IMR-90 (cell line): ENCODE measurements at regions not wholly inside any gene's neighbourhood (a gene's known extent, or its start where the extent isn't known, plus 50 kb on each side); places are given as distances from the start of the nearest gene placed in this dataset.

ENCODE experiments used
- ATAC-seq: fragments of 200-7000 bp; cut with Tn5 transposase; 2 replicates; pipeline ENCODE4 v1.9.1; 2020; ENCODE audit warnings: low read depth, mild to moderate bottlenecking, moderate library complexity
- BruUV-seq: library from RNA; stranded (reverse); fragments of 400-500 nt; replicated peaks from 2 replicates; lab custom pipeline; 2021; lab: Mats Ljungman, UMichigan
- CTCF ChIA-PET: fragments of 300-600 bp; formaldehyde crosslinking; extraction: SDS; loops from one replicate; lab custom pipeline; 2021; ENCODE audit warnings: antibody characterized with exemption; lab: Yijun Ruan, JAX
- POLR2A ChIA-PET: fragments of 300-600 bp; sonication (Branson Sonifier 250); formaldehyde crosslinking; loops from one replicate; lab custom pipeline; 2022; ENCODE audit warnings: antibody characterized with exemption; ENCODE audit not compliant: unreplicated experiment; lab: Charles Lee
- DNase-seq: peaks from one replicate; pipeline ENCODE4 v3.0.0; 2013
- H2AFZ ChIP-seq: replicated peaks from 2 replicates; pipeline ENCODE3; 2013; ENCODE audit warnings: low read length, mild to moderate bottlenecking; ENCODE audit not compliant: poor library complexity
- H2AK5ac ChIP-seq: 2 replicates; pipeline ENCODE4 v1.6.1; 2013; ENCODE audit warnings: low read depth, low read length, inconsistent platforms
- H2AK9ac ChIP-seq: replicated peaks from 2 replicates; pipeline ENCODE3; 2013; ENCODE audit warnings: mild to moderate bottlenecking, low read depth, low read length, moderate library complexity; ENCODE audit not compliant: poor library complexity
- H2BK120ac ChIP-seq: 2 replicates; pipeline ENCODE4 v1.6.1; 2013; ENCODE audit warnings: low read depth, low read length, inconsistent platforms
- H2BK15ac ChIP-seq: 3 replicates; pipeline ENCODE4 v1.6.1; 2013; ENCODE audit warnings: low read depth, low read length, inconsistent platforms
- H2BK20ac ChIP-seq: 2 replicates; pipeline ENCODE4 v1.6.1; 2013; ENCODE audit warnings: low read depth, mild to moderate bottlenecking, inconsistent platforms, low read length, moderate library complexity
- H2BK5ac ChIP-seq: 2 replicates; pipeline ENCODE4 v1.6.1; 2013; ENCODE audit warnings: mild to moderate bottlenecking, low read depth, low read length, inconsistent platforms; ENCODE audit not compliant: poor library complexity, severe bottlenecking
- H3K14ac ChIP-seq: replicated peaks from 2 replicates; pipeline ENCODE4 v1.6.1; 2013; ENCODE audit warnings: low read depth, low read length, inconsistent platforms
- H3K18ac ChIP-seq: 2 replicates; pipeline ENCODE4 v1.6.1; 2013; ENCODE audit warnings: low read depth, low read length, control low read depth
- H3K23ac ChIP-seq: 2 replicates; pipeline ENCODE4 v1.6.1; 2013; ENCODE audit warnings: low read depth, low read length, inconsistent platforms
- H3K27ac ChIP-seq: 2 replicates; pipeline ENCODE4 v1.5.1; 2013; ENCODE audit warnings: mild to moderate bottlenecking, control low read depth, low read length; ENCODE audit not compliant: insufficient read depth
- H3K27me3 ChIP-seq: 2 replicates; pipeline ENCODE4 v1.6.1; 2013; ENCODE audit warnings: low read length; ENCODE audit not compliant: control insufficient read depth, insufficient read depth
- H3K36me3 ChIP-seq: 2 replicates; pipeline ENCODE4 v1.6.1; 2013; ENCODE audit warnings: low read length, mixed read lengths; ENCODE audit not compliant: control insufficient read depth, insufficient read depth
- H3K4ac ChIP-seq: 2 replicates; pipeline ENCODE4 v1.6.1; 2013; ENCODE audit warnings: low read depth, low read length, inconsistent platforms
- H3K4me1 ChIP-seq: 2 replicates; pipeline ENCODE4 v1.6.1; 2013; ENCODE audit warnings: low read length, mixed read lengths; ENCODE audit not compliant: control insufficient read depth, insufficient read depth
- H3K4me2 ChIP-seq: 2 replicates; pipeline ENCODE4 v1.6.1; 2013; ENCODE audit warnings: low read depth, mild to moderate bottlenecking, control low read depth, low read length, moderate library complexity
- H3K4me3 ChIP-seq: 2 replicates; pipeline ENCODE4 v1.5.1; 2013; ENCODE audit warnings: low read depth, mild to moderate bottlenecking, control low read depth, low read length, moderate library complexity; ENCODE audit not compliant: insufficient read depth
- H3K56ac ChIP-seq: 2 replicates; pipeline ENCODE4 v1.6.1; 2013; ENCODE audit warnings: low read length, inconsistent platforms; ENCODE audit not compliant: insufficient read depth; ENCODE audit errors: extremely low read depth
- H3K79me1 ChIP-seq, 2 experiments: 2 replicates each; pipeline ENCODE4 v1.6.1; 2013; ENCODE audit warnings: low read length in 2 of 2, inconsistent platforms in 1 of 2, low read depth in 1 of 2
- H3K9ac ChIP-seq: 2 replicates; pipeline ENCODE4 v1.6.1; 2013; ENCODE audit warnings: low read depth, low read length, control low read depth
- H3K9me1 ChIP-seq: 2 replicates; pipeline ENCODE4 v1.6.1; 2013; ENCODE audit warnings: low read length, inconsistent platforms; ENCODE audit not compliant: insufficient read depth
- H3K9me3 ChIP-seq: 2 replicates; pipeline ENCODE4 v1.6.1; 2013; ENCODE audit warnings: low read length; ENCODE audit not compliant: control insufficient read depth, insufficient read depth
- H4K20me1 ChIP-seq: 2 replicates; pipeline ENCODE4 v1.6.1; 2013; ENCODE audit warnings: low read length, inconsistent platforms; ENCODE audit not compliant: insufficient read depth
- H4K5ac ChIP-seq: 2 replicates; pipeline ENCODE4 v1.6.1; 2013; ENCODE audit warnings: mild to moderate bottlenecking, low read depth, low read length, control low read depth
- H4K8ac ChIP-seq, 2 experiments: 2 replicates each; pipeline ENCODE4 v1.6.1; 2013; ENCODE audit warnings: low read depth in 2 of 2, low read length in 2 of 2, control low read depth in 1 of 2, inconsistent platforms in 1 of 2
- H4K91ac ChIP-seq: 2 replicates; pipeline ENCODE4 v1.6.1; 2013; ENCODE audit warnings: low read depth, low read length, inconsistent platforms; ENCODE audit not compliant: insufficient read depth
- BHLHE40 ChIP-seq: fragments of 150-350 bp; IDR thresholded peaks from 2 replicates; pipeline ENCODE4 v1.6.1; 2016; ENCODE audit warnings: mild to moderate bottlenecking, low read depth, low read length
- CEBPB ChIP-seq: IDR thresholded peaks from 2 replicates; pipeline ENCODE4 v1.6.1; 2012; ENCODE audit warnings: low read depth, low read length, improper control_type of control experiment
- CHD1 ChIP-seq: IDR thresholded peaks from 2 replicates; pipeline ENCODE4 v1.6.1; 2012; ENCODE audit warnings: low read depth, low read length, improper control_type of control experiment
- CTCF ChIP-seq: conservative IDR thresholded peaks from 2 replicates; pipeline ENCODE4 v1.5.1; 2012; ENCODE audit warnings: mild to moderate bottlenecking, low read depth, low read length, improper control_type of control experiment
- ELK1 ChIP-seq: fragments of 150-350 bp; IDR thresholded peaks from 2 replicates; pipeline ENCODE4 v1.6.1; 2016; ENCODE audit warnings: low read depth, mild to moderate bottlenecking, low read length, moderate library complexity, borderline replicate concordance
- FOS ChIP-seq: fragments of 150-350 bp; IDR thresholded peaks from 2 replicates; pipeline ENCODE4 v1.6.1; 2016; ENCODE audit warnings: low read depth, low read length
- MAFK ChIP-seq: IDR thresholded peaks from 2 replicates; pipeline ENCODE4 v1.6.1; 2012; ENCODE audit warnings: low read depth, low read length, improper control_type of control experiment
- MAZ ChIP-seq: IDR thresholded peaks from 2 replicates; pipeline ENCODE4 v1.6.1; 2012; ENCODE audit warnings: low read depth, mild to moderate bottlenecking, low read length, improper control_type of control experiment, moderate library complexity, borderline replicate concordance
- MXI1 ChIP-seq: IDR thresholded peaks from 2 replicates; pipeline ENCODE4 v1.6.1; 2012; ENCODE audit warnings: low read depth, mild to moderate bottlenecking, low read length, moderate library complexity, borderline replicate concordance
- NFE2L2 ChIP-seq: fragments of 150-350 bp; IDR thresholded peaks from 2 replicates; pipeline ENCODE4 v1.6.1; 2016; ENCODE audit warnings: low read depth, mild to moderate bottlenecking, low read length
- POLR2A ChIP-seq: IDR thresholded peaks from 2 replicates; pipeline ENCODE4 v1.6.1; 2012; ENCODE audit warnings: mild to moderate bottlenecking, low read depth, low read length
- RAD21 ChIP-seq: IDR thresholded peaks from 2 replicates; pipeline ENCODE4 v1.6.1; 2012; ENCODE audit warnings: low read length, improper control_type of control experiment
- RCOR1 ChIP-seq: IDR thresholded peaks from 2 replicates; pipeline ENCODE4 v1.6.1; 2012; ENCODE audit warnings: mild to moderate bottlenecking, low read length, improper control_type of control experiment; ENCODE audit not compliant: insufficient replicate concordance
- RFX5 ChIP-seq: IDR thresholded peaks from 2 replicates; pipeline ENCODE4 v1.8.0; 2012; ENCODE audit warnings: low read depth, mild to moderate bottlenecking, low read length, moderate library complexity
- SMC3 ChIP-seq: fragments of 150-350 bp; IDR thresholded peaks from 2 replicates; pipeline ENCODE4 v1.6.1; 2016; ENCODE audit warnings: low read depth, mild to moderate bottlenecking, antibody characterized with exemption, low read length, moderate library complexity
- USF2 ChIP-seq: fragments of 150-350 bp; IDR thresholded peaks from 2 replicates; pipeline ENCODE4 v1.6.1; 2017; ENCODE audit warnings: mild to moderate bottlenecking, antibody characterized with exemption, low read length, low read depth
- WGBS, 2 experiments: methylation state at CpG; one replicate each; pipeline versions ENCODE4 v1.1.5 to v1.1.7; 2013; ENCODE audit warnings: missing lambda C conversion rate in 2 of 2; ENCODE audit not compliant: insufficient read length in 1 of 2; ENCODE audit errors: extremely low coverage in 2 of 2; 5-methylcytosine and 5-hydroxymethylcytosine counted together
- dilution Hi-C: fragments of 300-500 bp; cut with HindIII; formaldehyde crosslinking; loops from one replicate; pipeline ENCODE4 v1.14.3; 2018; ENCODE audit warnings: low sequenced_read_pairs; ENCODE audit not compliant: unreplicated experiment
- in situ Hi-C: fragments of 300-500 bp; cut with MboI; formaldehyde crosslinking; loops from 3 replicates; pipeline ENCODE4 v1.14.3; 2019; ENCODE audit warnings: low sequenced_read_pairs, inconsistent platforms, mixed read lengths
- intact Hi-C: fragments of 100-400 bp; cut with micrococcal nuclease; formaldehyde crosslinking; loops from 2 replicates; pipeline ENCODE4 v1.10.0; 2022

- ATAC-seq (no peak), DNase-seq (no peak)
- no peak overlapping the region for H4K5ac ChIP-seq
- H3K9me3 ChIP-seq = no peaks in the 10 kb centered on the region
- intact Hi-C loops (no loop called here), in situ Hi-C loops (no loop called here), dilution Hi-C loops (no loop called here)
- H3K9me1 ChIP-seq = no peaks in the 10 kb centered on the region
- BruUV-seq = no TSS peak
- ChIA-PET CTCF (no interaction called here), POLR2A (no interaction called here)
- H3K4me1 ChIP-seq = no peaks in the 10 kb centered on the region
- H4K8ac ChIP-seq = no peak overlapping the region
- H3K27ac ChIP-seq = no peak overlapping the region
- H3K4ac ChIP-seq = no peak overlapping the region
- H3K14ac ChIP-seq = no peak overlapping the region
- no peaks in the 10 kb centered on the region; the same call in 1 of the 2 replicates for H3K27me3 ChIP-seq
- H3K23ac ChIP-seq = no peak overlapping the region
- no peak overlapping the region for H3K9ac ChIP-seq
- no peak overlapping the region for H2BK120ac ChIP-seq
- no peak overlapping the region for H2AK5ac ChIP-seq
- H2BK15ac ChIP-seq = no peak overlapping the region
- no peak overlapping the region for H3K4me2 ChIP-seq
- H3K56ac ChIP-seq = no peak overlapping the region
- no peaks in the 10 kb centered on the region for H4K20me1 ChIP-seq
- no peak overlapping the region for H4K91ac ChIP-seq
- no peak overlapping the region for H3K18ac ChIP-seq
- H2BK5ac ChIP-seq = no peak overlapping the region
- H2AK9ac ChIP-seq = no peak overlapping the region
- 0% methylated on average over 1 of the region's 3 CpGs; no CpG with 5 or more reads in 1 of the 2 experiments for WGBS, 2 experiments
- H3K4me3 ChIP-seq = no peak overlapping the region
- H3K79me1 ChIP-seq = no peaks in the 10 kb centered on the region
- no peak overlapping the region for H2AFZ ChIP-seq
- no peaks in the 10 kb centered on the region for H3K36me3 ChIP-seq
- H2BK20ac ChIP-seq = no peak overlapping the region
- TF ChIP-seq RCOR1 (no peak), CEBPB (no peak), FOS (no peak), BHLHE40 (no peak), RFX5 (no peak), RAD21 (no peak), SMC3 (no peak), CHD1 (no peak), USF2 (no peak), MAZ (no peak), ELK1 (no peak), POLR2A (no peak), NFE2L2 (no peak), MXI1 (no peak), CTCF (no peak), MAFK (no peak)
Measured at GRCh38 chr9:90024409-90024808, 419.6 kb downstream of the GADD45G start.
